IPS-NIHi7 (cell line): ENCODE measurements at regions not wholly inside any gene's neighbourhood (a gene's known extent, or its start where the extent isn't known, plus 50 kb on each side); places are given as distances from the start of the nearest gene placed in this dataset.
"Not testable (repeated sequence)": the region's sequence is repeated elsewhere in the genome, so short reads cannot be mapped to it uniquely, and the experiment has no call there.

ENCODE experiments used
- DNase-seq: peaks from one replicate; pipeline ENCODE4 v3.0.0; 2012; ENCODE audit warnings: mixed read lengths; ENCODE audit errors: extremely low spot score

- peak; percentile 80 for DNase-seq
Measured at GRCh38 chr5:174520420-174521396, 203.7 kb upstream of the MSX2 start.

GRCh38 chr5:174521449-174521848 is 202.9 kb upstream of the MSX2 start:
- DNase-seq: no peak

GRCh38 chr5:174522480-174523260 is 201.7 kb upstream of the MSX2 start:
- DNase-seq: no peak

GRCh38 chr5:174523311-174524071 is 200.9 kb upstream of the MSX2 start:
- no peak for DNase-seq

- no peak for DNase-seq
Measured at GRCh38 chr5:174524351-174524750, 200.0 kb upstream of the MSX2 start.

- no peak for DNase-seq
Measured at GRCh38 chr5:174526177-174526576, 198.2 kb upstream of the MSX2 start.

- DNase-seq: no peak
Measured at GRCh38 chr5:174527916-174528540, 196.4 kb upstream of the MSX2 start.

- DNase-seq: no peak
Measured at GRCh38 chr5:174528821-174529544, 195.4 kb upstream of the MSX2 start.

GRCh38 chr5:174529925-174530681 is 194.3 kb upstream of the MSX2 start:
- DNase-seq: no peak

GRCh38 chr5:174531782-174532191 is 192.6 kb upstream of the MSX2 start:
- DNase-seq: no peak

GRCh38 chr5:174532455-174533453 is 191.6 kb upstream of the MSX2 start:
- DNase-seq: peak; percentile 94

- DNase-seq: no peak
Measured at GRCh38 chr5:174533751-174534241, 190.6 kb upstream of the MSX2 start.

- DNase-seq: no peak
Measured at GRCh38 chr5:174535669-174536068, 188.7 kb upstream of the MSX2 start.

- not testable (repeated sequence) for DNase-seq
Measured at GRCh38 chr5:174539823-174540222, 184.6 kb upstream of the MSX2 start.

GRCh38 chr5:174542037-174542436 is 182.3 kb upstream of the MSX2 start:
- DNase-seq: no peak

GRCh38 chr5:174542471-174542870 is 181.9 kb upstream of the MSX2 start:
- no peak for DNase-seq

- no peak for DNase-seq
Measured at GRCh38 chr5:174545926-174546325, 178.5 kb upstream of the MSX2 start.

- no peak for DNase-seq
Measured at GRCh38 chr5:174547814-174548213, 176.6 kb upstream of the MSX2 start.

GRCh38 chr5:174549254-174549653 is 175.1 kb upstream of the MSX2 start:
- no peak for DNase-seq
